ENCODE measurements at regions not wholly inside any gene's neighbourhood (a gene's known extent, or its start where the extent isn't known, plus 50 kb on each side); places are given as distances from the start of the nearest gene placed in this dataset.

DNA sequence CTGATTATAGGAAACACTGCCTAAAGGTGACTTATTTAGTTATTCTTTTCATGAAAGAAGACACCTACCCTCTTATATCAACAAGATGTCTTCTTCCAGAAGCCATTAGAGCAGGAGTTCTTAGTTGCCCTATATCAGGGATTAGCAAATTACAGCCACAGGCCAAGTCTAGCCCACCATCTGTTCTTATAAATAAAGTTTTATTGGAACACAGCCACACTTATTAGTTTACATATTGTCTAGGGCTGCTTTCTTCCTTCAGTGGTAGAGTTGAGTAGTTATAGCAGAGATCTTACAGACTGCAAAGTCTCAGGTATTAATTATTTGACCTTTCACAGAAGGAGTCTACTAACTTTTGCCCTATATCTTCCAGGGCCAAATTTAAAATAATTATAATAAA is 157.2 kb upstream of the NOCT start:
- no peak for DNase-seq

DNA sequence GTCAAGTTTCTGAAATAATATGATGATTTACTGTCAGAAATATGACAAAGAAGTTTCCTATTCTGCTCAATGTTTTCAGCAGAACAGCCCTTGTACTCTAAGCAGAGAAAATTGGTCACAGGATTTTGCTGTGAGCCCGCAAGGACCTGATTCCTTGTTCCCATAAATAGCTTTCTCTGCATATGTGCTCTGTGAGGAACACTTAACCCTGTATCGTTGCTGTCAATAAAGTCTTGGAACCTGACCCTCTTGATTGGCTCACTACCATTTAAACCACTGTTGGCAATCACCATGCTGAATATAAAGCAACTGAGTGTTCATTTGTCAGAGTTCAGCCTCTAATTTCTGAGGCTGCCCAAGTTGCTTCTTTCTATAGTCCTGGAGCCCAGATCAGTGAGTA is 158.2 kb upstream of the NOCT start:
- DNase-seq, result no peak

DNA sequence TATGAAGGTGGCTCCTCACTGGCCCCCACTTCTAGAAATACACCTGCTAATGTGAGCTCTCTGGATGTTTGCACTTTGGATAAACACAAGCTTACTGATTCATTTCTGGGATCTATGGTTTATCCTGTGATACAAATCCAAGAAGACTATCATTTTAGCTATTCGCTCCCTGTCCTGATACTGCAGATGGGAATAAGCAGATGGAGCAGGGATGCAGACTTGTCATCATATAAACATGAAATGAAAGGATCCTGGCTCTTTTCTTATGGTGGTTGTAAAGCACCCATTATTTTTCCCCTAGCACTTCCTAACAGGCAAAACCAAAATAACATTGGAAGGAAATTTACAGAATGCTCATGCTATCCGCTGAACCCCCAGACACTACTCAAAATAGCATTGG is 162.9 kb upstream of the NOCT start:
- DNase-seq, result no peak

DNA sequence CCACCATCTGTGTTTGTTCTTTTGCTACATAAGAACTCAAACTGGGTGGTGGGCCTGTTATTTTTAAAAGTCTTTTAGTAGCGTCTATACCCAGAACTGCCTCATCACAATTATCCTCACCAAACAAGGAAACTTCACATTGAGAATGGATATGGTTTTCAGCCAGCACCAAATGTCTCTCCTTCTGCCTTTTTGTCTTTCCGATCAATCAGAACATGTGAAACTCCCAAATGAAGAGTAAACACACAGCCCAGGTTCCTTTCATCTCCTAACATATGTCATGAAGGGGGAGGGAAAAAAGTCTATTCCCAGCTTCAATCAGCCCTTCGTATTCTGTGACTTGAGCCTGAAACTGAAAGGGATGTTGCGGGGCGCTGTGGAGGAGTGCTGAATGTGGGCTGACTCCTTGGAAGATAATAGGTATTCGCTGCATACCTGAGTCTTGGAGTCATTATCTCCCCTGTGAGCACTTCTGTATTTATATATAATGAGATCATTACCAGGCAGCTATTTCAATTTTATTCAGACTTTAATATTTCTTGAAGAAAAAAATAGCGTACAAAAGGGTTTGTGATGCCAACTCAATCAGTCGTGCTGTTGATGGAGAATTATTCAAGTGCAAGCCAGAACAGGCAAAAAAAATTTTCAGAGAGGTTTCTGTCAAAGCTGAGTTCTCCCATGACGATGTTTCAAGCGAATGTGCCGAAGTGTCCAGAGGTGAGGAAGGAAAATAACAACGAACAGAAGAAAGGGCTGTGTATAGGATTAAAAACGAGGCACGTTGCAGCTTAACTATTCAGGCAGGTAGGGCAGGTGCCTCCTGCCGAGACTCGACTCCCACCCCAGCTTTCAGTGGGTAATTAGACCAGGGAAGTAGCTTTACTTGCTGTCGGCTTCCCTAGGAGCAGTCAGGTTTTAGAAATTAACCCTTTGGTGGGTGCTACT is 163.9 kb upstream of the NOCT start:
- no peak for DNase-seq

DNA sequence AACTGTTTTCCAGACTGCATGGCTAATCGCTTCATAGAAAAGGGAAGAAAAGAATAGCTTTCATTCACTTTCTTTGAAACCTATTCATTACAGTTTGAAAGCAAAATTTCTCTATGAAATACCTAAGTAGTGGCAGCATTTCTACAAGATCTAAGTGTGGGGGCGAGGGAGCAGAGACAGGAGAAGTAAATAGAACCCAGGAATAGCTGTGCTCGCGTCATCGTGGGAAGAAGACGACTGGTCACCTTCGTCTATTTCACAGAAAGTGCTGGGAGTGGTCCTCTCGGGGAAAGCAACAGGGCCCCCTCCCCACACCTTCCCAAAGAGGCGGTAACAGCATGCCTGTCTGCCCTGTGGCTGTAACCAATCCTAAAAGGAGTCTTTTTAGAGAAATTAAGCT is 169.9 kb upstream of the NOCT start:
- peak in 3 of 56 donors; percentile 1 to 11 (median 7) for DNase-seq

DNA sequence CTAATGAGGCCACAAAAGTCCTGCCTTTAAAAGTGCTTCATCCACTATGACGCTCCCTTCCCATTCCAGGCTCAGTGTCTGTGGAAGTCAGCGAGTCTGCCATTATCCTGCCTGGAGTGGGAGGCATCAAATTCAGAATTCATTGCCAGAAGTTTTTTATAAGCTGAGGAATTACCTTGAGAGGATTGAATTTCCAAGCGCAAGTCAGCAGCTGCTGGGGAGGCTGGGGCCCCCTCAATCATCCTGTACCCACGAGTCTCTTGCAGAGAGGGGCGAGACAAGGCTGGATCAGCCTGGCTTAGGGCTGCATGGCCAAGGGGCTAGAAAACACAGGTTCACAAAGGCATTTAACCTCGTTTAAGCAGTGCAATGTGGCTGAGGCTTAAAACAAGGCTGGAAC is 170.5 kb upstream of the NOCT start:
- no peak for DNase-seq

DNA sequence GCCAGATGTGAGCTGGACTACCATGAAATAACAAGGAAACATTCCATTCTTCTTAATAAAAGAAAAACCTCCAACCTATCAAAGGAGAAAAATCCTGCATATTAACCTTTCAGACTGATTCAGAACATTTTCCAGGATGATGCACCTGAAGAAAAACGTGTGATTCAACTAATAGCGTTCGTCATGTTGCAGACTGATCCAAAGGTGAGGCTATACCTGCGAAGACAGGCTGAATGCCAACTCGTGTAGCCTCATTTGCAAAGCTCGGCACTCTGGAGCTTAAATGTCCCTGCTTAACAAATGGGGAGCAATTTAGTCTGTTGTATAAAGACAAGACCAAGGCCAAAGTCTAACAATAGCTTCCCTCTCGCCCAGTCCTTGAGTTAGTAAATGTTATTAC is 172.0 kb upstream of the NOCT start:
- DNase-seq, result no peak

DNA sequence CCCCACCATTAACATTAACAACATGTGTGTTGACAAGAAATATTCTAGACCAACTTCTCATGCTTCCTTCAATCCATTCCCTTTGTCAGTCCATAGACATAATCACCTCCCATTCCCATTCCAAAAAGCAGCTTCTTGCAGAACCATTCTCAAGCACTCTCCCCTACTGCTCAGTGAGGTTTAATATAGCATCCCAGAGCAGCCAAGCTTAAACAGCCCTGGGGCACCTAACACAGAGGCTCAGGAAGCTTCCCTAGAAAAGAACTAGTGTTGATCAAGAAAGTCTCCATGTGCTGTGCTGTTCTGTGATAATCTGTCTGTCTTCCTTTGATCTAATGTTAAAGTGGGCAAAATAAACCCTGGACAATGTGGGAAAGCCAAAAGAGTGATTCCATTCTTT is 174.2 kb upstream of the NOCT start:
- no peak for DNase-seq

DNA sequence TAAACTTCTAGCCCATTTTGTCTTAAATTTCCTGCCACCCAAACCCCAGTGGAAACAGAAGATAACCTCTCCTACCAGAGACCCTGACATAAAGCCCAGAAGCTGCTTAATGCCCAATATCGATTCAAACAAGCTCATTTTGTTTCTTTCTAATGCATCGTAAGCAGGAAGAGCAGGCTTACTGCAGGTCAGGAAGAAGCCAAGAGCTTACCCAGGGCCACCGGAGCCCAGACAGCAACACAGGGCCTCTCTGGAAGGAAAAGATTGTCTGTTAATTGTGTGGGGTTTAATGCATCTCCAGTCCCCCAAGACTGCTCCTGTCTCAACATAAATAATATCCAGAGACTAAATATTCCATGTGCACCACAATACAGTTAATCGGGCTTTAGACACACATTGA is 177.3 kb upstream of the NOCT start:
- no peak for DNase-seq

DNA sequence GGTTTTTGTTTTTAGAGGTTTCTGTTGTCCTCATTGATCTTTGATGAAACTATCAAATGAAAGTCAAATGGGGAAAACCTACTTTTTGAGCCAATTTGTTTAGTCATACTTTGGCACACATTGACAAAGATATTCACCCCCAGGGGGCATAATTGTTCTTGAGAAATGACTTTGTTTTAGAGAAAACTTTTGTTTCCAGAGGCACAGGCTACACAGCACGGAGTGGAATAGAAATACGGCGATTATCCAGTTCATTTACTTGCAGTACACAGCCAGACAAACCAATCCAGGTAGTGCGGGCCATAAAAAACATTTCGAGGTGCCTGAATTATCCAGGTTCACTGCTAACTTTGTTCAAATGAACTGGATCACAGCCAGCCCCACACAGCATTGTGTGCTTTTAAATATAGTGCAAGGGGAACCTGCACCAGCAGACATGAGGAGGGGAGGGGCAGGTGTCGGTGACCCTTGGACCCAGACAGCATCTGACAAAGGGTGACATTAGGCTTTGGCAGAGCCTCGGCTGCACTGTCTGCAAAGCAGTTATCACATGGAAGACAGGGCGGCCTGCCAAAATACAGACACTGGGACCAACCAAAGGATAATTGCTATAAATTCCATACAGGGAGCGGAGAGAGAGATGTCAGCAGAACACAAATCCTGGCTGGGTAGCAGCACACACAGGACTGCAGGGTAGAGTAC is 179.6 kb upstream of the NOCT start:
- peak in 1 of 56 donors; percentile 41 for DNase-seq

DNA sequence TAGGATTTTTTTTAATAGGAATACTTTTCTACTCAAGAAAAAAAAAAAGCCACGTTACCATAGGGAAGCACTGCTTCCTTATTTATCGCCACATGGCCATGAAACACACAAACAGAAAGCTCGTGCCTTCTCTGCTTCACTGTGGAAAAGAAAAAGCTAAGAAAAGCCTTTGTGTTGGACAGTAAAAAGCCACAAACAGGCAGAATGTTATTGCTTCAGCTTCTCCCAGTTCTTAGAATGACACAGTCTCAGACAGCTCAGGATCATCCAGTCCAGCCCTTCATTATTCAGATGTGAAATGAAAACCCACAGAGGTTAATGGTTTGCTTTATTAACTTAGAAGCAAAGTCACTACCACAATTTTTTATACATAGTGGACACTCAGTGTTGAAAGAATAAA is 181.6 kb upstream of the NOCT start:
- DNase-seq, result no peak

DNA sequence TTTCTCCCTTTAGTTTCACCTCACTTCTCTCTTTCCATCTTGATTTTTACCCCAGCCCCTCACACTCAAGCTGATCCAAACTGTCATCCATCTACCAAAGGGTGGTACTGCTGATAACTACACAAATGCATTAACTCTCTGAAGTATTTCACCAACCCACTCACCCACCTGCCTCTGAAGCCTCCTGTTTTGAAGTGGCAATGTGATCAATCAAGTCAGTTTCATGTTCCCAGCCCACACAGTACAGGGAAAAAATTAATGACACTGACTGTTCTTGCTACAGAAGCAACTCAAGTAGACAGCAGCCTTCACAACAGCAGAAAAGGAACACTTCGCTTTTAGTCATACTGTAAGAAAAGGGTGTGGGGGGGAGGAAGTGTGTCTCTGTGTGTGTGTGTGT is 183.0 kb upstream of the NOCT start:
- DNase-seq, result peak in 1 of 56 donors; percentile 2

DNA sequence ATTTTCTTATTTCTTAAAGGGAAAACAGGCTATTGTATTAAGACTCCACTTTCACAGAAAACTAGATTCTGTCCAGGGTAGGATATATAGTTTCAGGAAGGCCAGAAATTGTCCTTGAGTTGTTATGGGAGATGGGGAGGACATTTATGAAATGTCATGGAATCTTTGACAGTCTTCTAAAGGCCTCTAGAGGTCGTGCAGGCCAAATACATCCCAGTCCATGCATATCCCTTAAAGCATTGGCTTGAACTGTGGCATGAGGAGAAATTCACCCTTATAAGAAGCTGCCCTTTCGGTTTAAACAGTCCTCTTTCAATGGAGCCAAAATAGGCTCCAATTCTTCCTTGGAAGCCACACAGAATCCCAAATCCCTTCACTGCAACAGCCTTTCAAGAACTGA is 183.6 kb upstream of the NOCT start:
- DNase-seq, result no peak

DNA sequence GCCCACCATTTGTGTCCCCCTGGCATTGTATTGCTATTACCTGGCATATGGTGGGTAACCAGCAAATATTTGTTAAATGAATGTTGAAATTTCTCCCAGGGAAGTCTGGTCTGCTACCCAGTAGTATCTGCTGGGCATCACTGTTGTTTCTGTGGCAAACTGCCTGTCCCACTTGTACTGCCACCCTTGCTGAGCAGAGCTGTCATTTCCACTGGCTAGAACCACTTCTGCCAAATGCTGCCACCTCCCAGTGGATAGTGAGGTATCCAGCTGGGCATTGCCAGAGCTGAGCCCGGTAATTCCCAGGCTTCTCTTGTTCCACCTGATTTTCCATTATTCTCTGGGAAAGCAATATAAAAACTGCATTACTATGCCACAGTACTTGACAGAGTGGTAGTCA is 186.7 kb upstream of the NOCT start:
- DNase-seq, result no peak

DNA sequence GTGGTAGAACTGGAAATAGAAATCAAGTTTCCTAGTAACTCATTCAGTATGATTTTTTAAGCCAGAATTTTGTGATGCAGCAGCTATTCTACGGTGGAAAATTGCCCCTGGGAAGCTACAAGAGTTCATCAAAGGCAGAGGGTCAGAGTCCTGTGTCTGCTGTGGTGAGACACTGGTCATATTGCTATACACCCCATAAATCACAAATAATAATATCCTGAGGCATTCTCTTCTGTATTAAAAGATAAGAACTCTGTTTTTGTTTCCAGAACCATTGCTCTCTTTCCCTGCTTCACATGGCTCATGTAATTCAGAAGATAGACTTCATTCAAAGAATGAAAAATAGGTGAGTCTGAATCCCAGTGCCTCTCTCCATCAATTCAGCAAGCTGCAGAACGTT is 188.8 kb upstream of the NOCT start:
- no peak for DNase-seq

DNA sequence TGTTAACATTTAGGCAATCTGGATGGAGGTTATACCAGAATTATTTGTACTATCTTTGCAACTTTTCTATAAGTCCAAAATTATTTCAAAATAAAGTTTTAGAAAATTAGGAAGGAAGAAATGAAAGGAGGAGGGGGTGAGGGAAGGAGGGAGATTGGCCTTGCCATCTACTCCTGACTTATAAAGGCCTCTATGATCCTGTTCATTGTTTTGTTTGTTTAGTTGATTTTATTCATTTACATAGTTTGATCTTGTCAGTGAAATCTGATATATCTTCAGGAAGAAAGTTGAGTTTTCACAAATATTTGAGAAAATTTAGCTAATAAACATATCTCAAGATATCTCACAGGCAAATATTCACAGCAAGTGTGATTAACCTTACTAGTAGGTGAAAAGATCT is 189.3 kb upstream of the NOCT start:
- no peak for DNase-seq

DNA sequence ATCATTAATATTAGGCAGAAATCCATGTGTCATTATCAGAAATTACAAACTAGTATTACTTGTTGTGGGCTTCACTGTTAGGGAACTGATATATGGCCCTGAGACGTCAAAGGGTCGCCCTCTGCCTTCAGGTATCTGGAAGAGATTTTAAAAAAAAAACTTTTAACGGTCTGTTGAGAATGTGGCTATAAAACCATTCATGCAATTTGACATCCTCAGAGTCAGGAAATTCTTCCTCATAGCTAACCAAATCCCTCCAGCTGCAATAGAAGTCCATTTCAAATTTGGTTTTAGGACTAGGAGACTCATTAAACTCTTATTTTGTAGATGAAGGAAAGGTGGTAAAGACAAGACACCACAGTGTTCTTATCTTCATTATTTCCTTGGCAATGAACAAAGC is 194.2 kb upstream of the NOCT start:
- DNase-seq, result no peak

DNA sequence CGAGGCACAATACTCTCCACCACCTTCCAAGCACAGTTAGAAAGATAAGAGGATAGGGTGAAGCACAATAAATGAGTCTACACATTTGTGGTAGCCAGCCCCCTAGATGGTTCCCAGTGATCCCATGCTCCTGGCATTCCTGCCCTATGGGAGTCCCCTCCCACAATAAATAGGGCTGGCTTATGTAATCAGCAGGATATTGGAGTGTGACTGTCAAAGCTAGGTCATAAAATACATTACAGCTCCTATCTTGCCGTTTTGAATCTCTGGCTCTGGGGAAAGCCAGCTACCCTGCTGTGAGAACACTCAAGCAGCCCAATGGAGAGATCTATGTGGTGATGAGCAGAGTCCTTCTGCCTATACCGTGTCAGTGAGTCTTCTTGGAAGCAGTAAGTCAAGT is 198.7 kb upstream of the NOCT start:
- DNase-seq, result no peak

DNA sequence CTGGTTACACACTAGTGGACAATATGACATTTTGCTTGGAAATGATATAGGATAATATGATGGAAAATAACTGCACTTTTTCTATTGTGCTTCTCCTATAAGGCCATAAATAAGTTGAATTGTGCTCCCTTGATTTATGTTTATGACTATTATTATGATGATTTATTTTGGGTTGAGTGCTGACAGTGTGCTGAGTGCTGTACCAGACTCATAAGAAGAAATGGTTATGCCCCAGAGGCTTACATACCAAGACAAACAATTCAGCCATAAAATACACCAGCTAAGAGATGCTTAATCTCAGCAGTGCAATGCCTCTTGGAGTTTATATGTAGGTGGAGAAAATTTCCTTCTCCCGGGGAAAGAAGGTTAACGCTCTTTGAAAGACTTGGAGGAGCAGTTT is 199.8 kb upstream of the NOCT start:
- no peak for DNase-seq

DNA sequence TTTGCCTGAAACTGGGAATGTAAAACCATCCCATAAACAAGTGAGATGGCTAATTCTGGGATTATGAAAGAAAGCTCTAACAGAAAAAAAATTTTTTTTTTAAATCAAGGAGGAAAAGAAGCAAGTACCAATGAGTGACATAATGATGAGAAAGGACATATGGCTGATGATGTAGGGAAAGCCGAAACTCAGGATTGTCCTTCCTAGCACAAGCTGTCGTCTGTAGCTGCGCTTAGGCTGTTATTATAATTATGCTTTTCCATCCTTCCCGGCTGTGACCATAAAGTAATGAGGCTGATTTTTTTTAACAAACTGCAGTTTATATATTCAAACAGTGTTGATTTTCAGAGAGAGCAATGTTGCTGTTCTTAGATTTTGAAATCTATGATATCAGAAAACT is 209.8 kb upstream of the NOCT start:
- DNase-seq, result no peak

DNA sequence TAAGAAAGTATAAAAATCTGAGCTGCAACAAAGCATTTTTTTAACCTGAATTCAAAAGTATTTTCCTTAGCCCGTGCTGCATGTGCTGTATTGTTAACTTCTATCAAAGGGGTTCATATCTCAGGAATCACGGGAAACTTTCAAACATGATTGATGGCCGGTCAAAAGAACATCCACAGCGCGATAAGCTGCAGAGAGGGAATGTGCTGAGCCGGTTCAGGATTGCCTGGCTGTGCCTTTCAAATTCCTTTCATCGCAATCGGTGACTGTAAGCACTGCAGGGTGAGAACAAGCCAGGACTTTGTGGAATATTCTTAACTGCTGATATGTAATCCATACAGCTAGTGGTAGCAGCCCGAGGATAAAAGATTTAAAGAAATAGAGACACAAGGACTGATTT is 210.9 kb upstream of the NOCT start:
- DNase-seq, result no peak

DNA sequence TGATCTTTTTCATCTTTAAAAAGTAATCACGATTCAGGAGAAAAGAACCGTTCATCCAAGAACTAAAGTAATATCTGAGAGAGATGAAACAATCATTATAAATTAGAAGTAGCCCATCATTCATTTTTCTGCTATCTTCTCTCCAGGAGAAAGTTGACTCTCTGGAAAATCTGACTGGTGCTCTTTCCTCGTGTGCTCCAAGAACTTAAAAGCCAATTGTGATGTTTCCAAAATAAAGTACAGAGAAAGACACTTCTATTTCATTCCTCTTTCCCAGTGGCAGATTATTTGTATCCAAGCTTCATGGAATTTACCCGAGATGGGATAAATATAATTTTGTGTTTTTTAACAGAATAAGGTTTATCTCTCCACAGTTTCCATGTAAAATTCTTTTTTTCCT is 212.5 kb upstream of the NOCT start:
- DNase-seq, result no peak

DNA sequence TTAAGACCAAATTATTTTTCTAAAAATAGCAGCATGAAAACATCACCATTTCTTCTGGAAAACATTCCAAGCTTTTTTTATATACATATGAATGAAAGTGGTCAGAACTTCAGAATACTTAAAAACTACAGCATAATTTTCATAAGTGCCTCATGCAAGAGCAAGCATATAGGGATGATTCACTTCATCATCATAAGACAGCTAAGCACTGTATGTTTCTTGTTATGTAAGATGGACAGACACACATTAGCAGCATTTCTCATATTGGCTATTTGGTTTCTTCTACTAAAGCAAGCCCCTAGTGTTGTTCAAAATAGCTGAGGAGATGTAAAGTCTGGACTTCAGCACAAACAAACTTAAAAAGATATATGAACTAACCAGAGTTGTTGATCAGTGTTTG is 213.1 kb upstream of the NOCT start:
- DNase-seq, result no peak
